Pulmonary artery endothelial cell (primary cell): ENCODE measurements at regions not wholly inside any gene's neighbourhood (a gene's known extent, or its start where the extent isn't known, plus 50 kb on each side); places are given as distances from the start of the nearest gene placed in this dataset.

Source experiments
- DNase-seq: peaks from one replicate; pipeline ENCODE4 v3.0.0-alpha.2; 2011; ENCODE audit warnings: low read depth, low spot score

GRCh38 chr7:156129522-156129921 is 317.3 kb upstream of the SHH start:
- DNase-seq = no peak

GRCh38 chr7:156128496-156128895 is 316.2 kb upstream of the SHH start:
- DNase-seq = no peak

- DNase-seq = no peak
Observed at GRCh38 chr7:156127166-156128134, 315.2 kb upstream of the SHH start.

- no peak for DNase-seq
Observed at GRCh38 chr7:156125841-156126730, 313.8 kb upstream of the SHH start.

- DNase-seq = no peak
Observed at GRCh38 chr7:156124356-156124755, 312.1 kb upstream of the SHH start.

- DNase-seq = no peak
Observed at GRCh38 chr7:156123362-156123761, 311.1 kb upstream of the SHH start.

GRCh38 chr7:156122752-156123354 is 310.6 kb upstream of the SHH start:
- no peak for DNase-seq

GRCh38 chr7:156121956-156122355 is 309.7 kb upstream of the SHH start:
- no peak for DNase-seq

- no peak for DNase-seq
Observed at GRCh38 chr7:156121434-156121833, 309.2 kb upstream of the SHH start.

- DNase-seq = no peak
Observed at GRCh38 chr7:156120552-156120951, 308.3 kb upstream of the SHH start.

- DNase-seq = no peak
Observed at GRCh38 chr7:156119771-156120170, 307.5 kb upstream of the SHH start.

GRCh38 chr7:156118248-156118645 is 306.0 kb upstream of the SHH start:
- no peak for DNase-seq

GRCh38 chr7:156117542-156118247 is 305.4 kb upstream of the SHH start:
- no peak for DNase-seq

GRCh38 chr7:156116514-156117215 is 304.4 kb upstream of the SHH start:
- no peak for DNase-seq

GRCh38 chr7:156115582-156115981 is 303.3 kb upstream of the SHH start:
- DNase-seq = no peak

- DNase-seq = no peak
Observed at GRCh38 chr7:156113731-156114130, 301.5 kb upstream of the SHH start.

GRCh38 chr7:156109988-156110387 is 297.7 kb upstream of the SHH start:
- no peak for DNase-seq

GRCh38 chr7:156109076-156109475 is 296.8 kb upstream of the SHH start:
- DNase-seq = no peak

- no peak for DNase-seq
Observed at GRCh38 chr7:156107957-156108356, 295.7 kb upstream of the SHH start.

- DNase-seq = no peak
Observed at GRCh38 chr7:156106107-156106426, 293.8 kb upstream of the SHH start.
